Esophagus squamous epithelium (tissue), 4 donors: ENCODE measurements at regions not wholly inside any gene's neighbourhood (a gene's known extent, or its start where the extent isn't known, plus 50 kb on each side); places are given as distances from the start of the nearest gene placed in this dataset.

Experiments used
- CTCF ChIP-seq, 6 experiments: fragments of 450-650 bp in 4 of 6; fragments of 200-600 bp in 2 of 6; sonication (generic) in 2 of 6; IDR thresholded peaks; one replicate each; pipeline ENCODE4 v1.5.1; 2016 to 2019; ENCODE audit warnings: antibody characterized with exemption in 6 of 6, mild to moderate bottlenecking in 4 of 6, moderate library complexity in 4 of 6
- POLR2A ChIP-seq, 4 donors: fragments of 450-650 bp; IDR thresholded peaks; one replicate each; pipeline ENCODE4 v1.6.1; 2017; ENCODE audit warnings: antibody characterized with exemption in 4 of 4, mild to moderate bottlenecking in 4 of 4, moderate library complexity in 3 of 4

- no peak for TF ChIP-seq POLR2A (IDR thresholded peaks at IDR 0.05)
- TF ChIP-seq CTCF (IDR thresholded peaks at IDR 0.05), result no peak
These were observed 119.8 kb upstream of the IRF2BP2 start for GRCh38 chr1:234729561-234730474.
